ENCODE measurements at regions not wholly inside any gene's neighbourhood (a gene's known extent, or its start where the extent isn't known, plus 50 kb on each side); places are given as distances from the start of the nearest gene placed in this dataset.
"Not testable (repeated sequence)": the region's sequence is repeated elsewhere in the genome, so short reads cannot be mapped to it uniquely, and the experiment has no call there.

GRCh38 chr14:104306450-104307040 is 168.2 kb downstream of the KIF26A start:
- DNase-seq, result no peak

GRCh38 chr14:104307246-104307626 is 168.8 kb downstream of the KIF26A start:
- DNase-seq, result no peak

- no peak for DNase-seq
These were observed 169.4 kb downstream of the KIF26A start for GRCh38 chr14:104307627-104308401.

- DNase-seq, result not testable (repeated sequence)
These were observed 170.1 kb downstream of the KIF26A start for GRCh38 chr14:104308534-104308933.

GRCh38 chr14:104309657-104310369 is 171.4 kb downstream of the KIF26A start:
- DNase-seq, result no peak

- no peak for DNase-seq
These were observed 173.0 kb downstream of the KIF26A start for GRCh38 chr14:104311358-104311757.

- DNase-seq, result no peak
These were observed 175.3 kb downstream of the KIF26A start for GRCh38 chr14:104313674-104314073.

- no peak for DNase-seq
These were observed 176.0 kb downstream of the KIF26A start for GRCh38 chr14:104314251-104314941.

- DNase-seq, result no peak
These were observed 176.8 kb downstream of the KIF26A start for GRCh38 chr14:104315169-104315568.

GRCh38 chr14:104315625-104316024 is 177.2 kb downstream of the KIF26A start:
- no peak for DNase-seq

- DNase-seq, result no peak
These were observed 177.8 kb downstream of the KIF26A start for GRCh38 chr14:104316121-104316722.

GRCh38 chr14:104316723-104317491 is 178.5 kb downstream of the KIF26A start:
- no peak for DNase-seq

- no peak for DNase-seq
These were observed 179.1 kb downstream of the KIF26A start for GRCh38 chr14:104317492-104317805.

GRCh38 chr14:104317975-104318557 is 179.7 kb downstream of the KIF26A start:
- DNase-seq, result no peak

- DNase-seq, result no peak
These were observed 180.4 kb downstream of the KIF26A start for GRCh38 chr14:104318558-104319490.

- no peak for DNase-seq
These were observed 181.3 kb downstream of the KIF26A start for GRCh38 chr14:104319491-104320241.

GRCh38 chr14:104320611-104321086 is 182.3 kb downstream of the KIF26A start:
- DNase-seq, result no peak

GRCh38 chr14:104321088-104321801 is 182.9 kb downstream of the KIF26A start:
- no peak for DNase-seq

- DNase-seq, result no peak
These were observed 183.4 kb downstream of the KIF26A start for GRCh38 chr14:104321802-104322130.

Data from activated CD4-positive, alpha-beta T cell treated with anti-CD3 and anti-CD28 coated beads for 48 hours (primary cell).